ENCODE measurements at regions not wholly inside any gene's neighbourhood (a gene's known extent, or its start where the extent isn't known, plus 50 kb on each side); places are given as distances from the start of the nearest gene placed in this dataset.
A peak's percentile ranks its signal among the peaks of the same experiment; 100 is the strongest.

DNA sequence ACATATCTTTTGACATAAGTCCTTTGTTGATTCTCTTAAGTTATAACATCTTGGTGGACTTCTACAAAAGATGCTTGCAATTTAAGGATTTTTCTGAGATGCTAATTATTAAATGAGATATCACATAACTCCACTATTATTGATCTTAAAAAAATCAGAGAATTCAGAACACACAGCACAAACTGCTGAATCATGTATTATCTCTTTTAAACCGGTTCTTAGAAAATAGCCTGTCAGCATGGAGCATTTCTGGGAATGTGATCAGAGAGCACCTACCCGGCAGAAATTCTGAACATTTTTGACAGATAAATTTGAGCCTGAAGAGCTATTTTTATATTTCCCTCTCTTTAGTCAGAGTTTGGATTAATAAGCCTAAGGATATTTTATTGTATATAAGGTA is 50.2 kb upstream of the PCLO start:
- no CpG with 5 or more reads among the region's 2 CpGs for WGBS (ENCODE audit: extremely low coverage, insufficient read length, low lambda C conversion rate)
- no peak overlapping the region for H2BK15ac ChIP-seq (ENCODE audit: low read depth, low read length)
- DNase-seq: no peak

More for the DNA sequence above, 50.2 kb upstream of the PCLO start:
- H3K79me1 ChIP-seq (ENCODE audit: insufficient read depth, low read depth, low read length, poor library complexity, severe bottlenecking): no peaks in the 10 kb centered on the region
- H3K27me3 ChIP-seq (ENCODE audit: insufficient read depth, low read length): no peaks in the 10 kb centered on the region
- H3K23me2 ChIP-seq (ENCODE audit: insufficient read length, low read depth, low read length, poor library complexity, severe bottlenecking): no peaks in the 10 kb centered on the region
- no peak overlapping the region for H4K91ac ChIP-seq (ENCODE audit: insufficient read length, low read depth, low read length)
- no peaks in the 10 kb centered on the region for H4K20me1 ChIP-seq (ENCODE audit: control insufficient read depth, insufficient read depth, insufficient read length)
- no peak overlapping the region for H3K4me2 ChIP-seq (ENCODE audit: insufficient read depth, insufficient read length, low read length)
- H2BK5ac ChIP-seq (ENCODE audit: insufficient read length, low read length): no peak overlapping the region
- H3K9me3 ChIP-seq (ENCODE audit: control insufficient read depth, low read depth, low read length): no peaks in the 10 kb centered on the region
- H2BK20ac ChIP-seq (ENCODE audit: low read depth, low read length, poor library complexity, severe bottlenecking): peak overlapping the region; percentile 96
- no peak overlapping the region for H3K18ac ChIP-seq (ENCODE audit: insufficient read length, low read depth, low read length)
- no peak overlapping the region for H3K9ac ChIP-seq (ENCODE audit: extremely low read depth, insufficient read length, low read length)
- no peak overlapping the region for H2BK120ac ChIP-seq (ENCODE audit: low read depth, low read length, poor library complexity, severe bottlenecking)
- TF ChIP-seq, protein P1, sequence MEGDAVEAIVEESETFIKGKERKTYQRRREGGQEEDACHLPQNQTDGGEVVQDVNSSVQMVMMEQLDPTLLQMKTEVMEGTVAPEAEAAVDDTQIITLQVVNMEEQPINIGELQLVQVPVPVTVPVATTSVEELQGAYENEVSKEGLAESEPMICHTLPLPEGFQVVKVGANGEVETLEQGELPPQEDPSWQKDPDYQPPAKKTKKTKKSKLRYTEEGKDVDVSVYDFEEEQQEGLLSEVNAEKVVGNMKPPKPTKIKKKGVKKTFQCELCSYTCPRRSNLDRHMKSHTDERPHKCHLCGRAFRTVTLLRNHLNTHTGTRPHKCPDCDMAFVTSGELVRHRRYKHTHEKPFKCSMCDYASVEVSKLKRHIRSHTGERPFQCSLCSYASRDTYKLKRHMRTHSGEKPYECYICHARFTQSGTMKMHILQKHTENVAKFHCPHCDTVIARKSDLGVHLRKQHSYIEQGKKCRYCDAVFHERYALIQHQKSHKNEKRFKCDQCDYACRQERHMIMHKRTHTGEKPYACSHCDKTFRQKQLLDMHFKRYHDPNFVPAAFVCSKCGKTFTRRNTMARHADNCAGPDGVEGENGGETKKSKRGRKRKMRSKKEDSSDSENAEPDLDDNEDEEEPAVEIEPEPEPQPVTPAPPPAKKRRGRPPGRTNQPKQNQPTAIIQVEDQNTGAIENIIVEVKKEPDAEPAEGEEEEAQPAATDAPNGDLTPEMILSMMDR (conservative IDR thresholded peaks at IDR 0.05): no peak
- H3K14ac ChIP-seq (ENCODE audit: insufficient read depth, low read length): no peak overlapping the region
- H3K23ac ChIP-seq (ENCODE audit: insufficient read length, low read depth, low read length): no peak overlapping the region
- H4K8ac ChIP-seq (replicated peaks; ENCODE audit: insufficient read length, low read depth, low read length): no peak overlapping the region
- Mint-ChIP-seq H3K36me3 (ENCODE audit: insufficient read depth in 1 of 3, low read depth in 3 of 3) (no peaks in the 10 kb centered on the region), H3K4me3 (no peak overlapping the region), H3K27ac (peak overlapping the region in 1 of 3 experiments; percentile 35; a peak in 1 of 7 replicates), H3K9me3 (no peaks in the 10 kb centered on the region), H3K27me3 (ENCODE audit: low read depth) (peaks cover 2% of the 10 kb centered on the region; the same call in 1 of the 2 replicates), H3K4me1 (peaks cover 24 to 26% of the 10 kb centered on the region in 2 experiments)
- H3K56ac ChIP-seq (ENCODE audit: insufficient read length, low read depth, low read length): no peak overlapping the region
- no peaks in the 10 kb centered on the region for H3K79me2 ChIP-seq (ENCODE audit: insufficient read depth, low read length)
- H3K4ac ChIP-seq (ENCODE audit: low read depth, low read length): no peak overlapping the region
- H4K5ac ChIP-seq (ENCODE audit: insufficient read length, low read depth, low read length): no peak overlapping the region
- H2AK5ac ChIP-seq (ENCODE audit: insufficient read length, low read length): no peak overlapping the region
- peak overlapping the region; percentile 56 for H2AFZ ChIP-seq (ENCODE audit: low read length)
- H3K27ac ChIP-seq (ENCODE audit: insufficient read length, low read depth, low read length): no peak overlapping the region
- H3K4me1 ChIP-seq (ENCODE audit: insufficient read depth, low read length): no peaks in the 10 kb centered on the region; the same call in 1 of the 2 replicates
- no peak overlapping the region for H3T11ph ChIP-seq (ENCODE audit: low read length)
- no peak overlapping the region for H2BK12ac ChIP-seq (ENCODE audit: insufficient read length, low read depth, low read length)

Measured in H9 (cell line).